ENCODE measurements at regions not wholly inside any gene's neighbourhood (a gene's known extent, or its start where the extent isn't known, plus 50 kb on each side); places are given as distances from the start of the nearest gene placed in this dataset.

- TF ChIP-seq EZH2phosphoT487 (IDR thresholded peaks at IDR 0.05; ENCODE audit: low read length) (no peak), CTCF (IDR thresholded peaks at IDR 0.05; ENCODE audit: low read length) (no peak), EZH2 (optimal IDR thresholded peaks at IDR 0.05; ENCODE audit: low read depth, low read length) (no peak)
- H3F3A ChIP-seq (ENCODE audit: insufficient read depth, low read length) = no peaks in the 10 kb centered on the region
- H3K9ac ChIP-seq (ENCODE audit: low read length) = no peak overlapping the region
- no peaks in the 10 kb centered on the region for H3K27me3 ChIP-seq (replicated peaks; ENCODE audit: insufficient read depth, low read length)
- H3K4me2 ChIP-seq (ENCODE audit: low read depth, low read length) = no peak overlapping the region
- H3K9me3 ChIP-seq (replicated peaks; ENCODE audit: insufficient read depth, low read length) = no peaks in the 10 kb centered on the region
- no peaks in the 10 kb centered on the region for H3K79me2 ChIP-seq (ENCODE audit: low read length)
- H4K20me1 ChIP-seq (ENCODE audit: insufficient read depth, low read length) = no peaks in the 10 kb centered on the region
- H3K9me2 ChIP-seq (replicated peaks; ENCODE audit: insufficient read depth, low read length) = no peaks in the 10 kb centered on the region
- H3K4me1 ChIP-seq (ENCODE audit: low read length) = no peaks in the 10 kb centered on the region
- H2AFZ ChIP-seq (ENCODE audit: low read length) = no peak overlapping the region
- H3K4me3 ChIP-seq (ENCODE audit: low read length) = no peak overlapping the region
- H3K36me3 ChIP-seq (replicated peaks; ENCODE audit: insufficient read depth, low read length) = no peaks in the 10 kb centered on the region
- no peak overlapping the region for H3K27ac ChIP-seq (ENCODE audit: low read length)
- DNase-seq = no peak
These were observed 244.8 kb upstream of the SIX2 start for GRCh38 chr2:45254025-45254424.

- Histone ChIP-seq H2AFZ (ENCODE audit: low read length) (no peak overlapping the region), H3K27ac (ENCODE audit: low read length) (no peak overlapping the region), H3K4me2 (ENCODE audit: low read depth, low read length) (no peak overlapping the region), H3K9ac (ENCODE audit: low read length) (no peak overlapping the region), H3K4me3 (ENCODE audit: low read length) (no peak overlapping the region), H3K4me1 (ENCODE audit: low read length) (no peaks in the 10 kb centered on the region), H3K9me3 (replicated peaks; ENCODE audit: insufficient read depth, low read length) (no peaks in the 10 kb centered on the region), H3K36me3 (replicated peaks; ENCODE audit: insufficient read depth, low read length) (no peaks in the 10 kb centered on the region), H3K27me3 (replicated peaks; ENCODE audit: insufficient read depth, low read length) (no peaks in the 10 kb centered on the region), H3K79me2 (ENCODE audit: low read length) (no peaks in the 10 kb centered on the region), H3K9me2 (replicated peaks; ENCODE audit: insufficient read depth, low read length) (no peaks in the 10 kb centered on the region), H4K20me1 (ENCODE audit: insufficient read depth, low read length) (no peaks in the 10 kb centered on the region), H3F3A (ENCODE audit: insufficient read depth, low read length) (no peaks in the 10 kb centered on the region)
- TF ChIP-seq EZH2phosphoT487 (IDR thresholded peaks at IDR 0.05; ENCODE audit: low read length) (no peak), EZH2 (optimal IDR thresholded peaks at IDR 0.05; ENCODE audit: low read depth, low read length) (no peak), CTCF (IDR thresholded peaks at IDR 0.05; ENCODE audit: low read length) (no peak)
- DNase-seq = no peak
These were observed 243.9 kb upstream of the SIX2 start for GRCh38 chr2:45253151-45253550.

DNA sequence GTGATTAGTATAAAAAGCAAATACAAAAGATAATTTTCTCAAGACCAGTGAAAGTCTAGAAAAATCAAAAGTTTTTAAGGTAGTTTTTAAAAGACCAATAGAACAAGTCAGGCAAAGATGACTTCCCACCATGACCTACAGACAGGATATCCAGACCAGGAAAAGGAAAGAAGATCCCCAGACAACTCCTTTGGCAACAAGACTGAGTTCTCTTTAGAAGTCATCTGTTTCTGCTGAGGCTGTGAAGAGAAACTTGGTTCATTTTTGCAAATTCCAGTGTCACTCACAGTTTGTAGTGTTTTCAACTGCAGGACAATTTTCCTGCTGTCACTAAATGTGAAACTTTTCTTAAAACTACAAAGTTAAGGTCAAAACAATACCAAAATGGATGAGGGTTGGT, 240.9 kb upstream of the SIX2 start:
- H4K20me1 ChIP-seq (ENCODE audit: insufficient read depth, low read length) = no peaks in the 10 kb centered on the region
- H3K79me2 ChIP-seq (ENCODE audit: low read length) = no peaks in the 10 kb centered on the region
- H3K9ac ChIP-seq (ENCODE audit: low read length) = no peak overlapping the region
- no peak overlapping the region for H3K4me2 ChIP-seq (ENCODE audit: low read depth, low read length)
- H3K9me2 ChIP-seq (replicated peaks; ENCODE audit: insufficient read depth, low read length) = no peaks in the 10 kb centered on the region
- no peak overlapping the region for H3K4me3 ChIP-seq (ENCODE audit: low read length)
- no peak overlapping the region for H3K27ac ChIP-seq (ENCODE audit: low read length)
- H3K27me3 ChIP-seq (replicated peaks; ENCODE audit: insufficient read depth, low read length) = no peaks in the 10 kb centered on the region
- H3F3A ChIP-seq (ENCODE audit: insufficient read depth, low read length) = no peaks in the 10 kb centered on the region
- H3K4me1 ChIP-seq (ENCODE audit: low read length) = peaks cover 2% of the 10 kb centered on the region; the same call in 1 of the 2 replicates
- no peaks in the 10 kb centered on the region for H3K9me3 ChIP-seq (replicated peaks; ENCODE audit: insufficient read depth, low read length)
- H3K36me3 ChIP-seq (replicated peaks; ENCODE audit: insufficient read depth, low read length) = no peaks in the 10 kb centered on the region
- no peak overlapping the region for H2AFZ ChIP-seq (ENCODE audit: low read length)
- no peak for DNase-seq
- no peak for TF ChIP-seq EZH2phosphoT487 (IDR thresholded peaks at IDR 0.05; ENCODE audit: low read length)
- no peak for TF ChIP-seq EZH2 (optimal IDR thresholded peaks at IDR 0.05; ENCODE audit: low read depth, low read length)
- TF ChIP-seq CTCF (IDR thresholded peaks at IDR 0.05; ENCODE audit: low read length) = no peak
